H9 (cell line): ENCODE measurements at regions not wholly inside any gene's neighbourhood (a gene's known extent, or its start where the extent isn't known, plus 50 kb on each side); places are given as distances from the start of the nearest gene placed in this dataset.
"Not testable (repeated sequence)": the region's sequence is repeated elsewhere in the genome, so short reads cannot be mapped to it uniquely, and the experiment has no call there.

Source experiments
- DNase-seq: peaks from one replicate; pipeline ENCODE4 v3.0.0-alpha.2; 2017
- H2AFZ ChIP-seq: one replicate; pipeline ENCODE4 v1.6.1; 2013; ENCODE audit warnings: mild to moderate bottlenecking, low read length, control low read depth, moderate library complexity
- H2AK5ac ChIP-seq: 2 replicates; pipeline ENCODE4 v1.6.1; 2013; ENCODE audit warnings: low read length, control low read depth, mixed read lengths; ENCODE audit not compliant: insufficient read length
- H2BK120ac ChIP-seq: one replicate; pipeline ENCODE4 v1.6.1; 2013; ENCODE audit warnings: low read depth, mild to moderate bottlenecking, low read length, control low read depth, inconsistent platforms; ENCODE audit not compliant: poor library complexity, severe bottlenecking
- H2BK12ac ChIP-seq: 2 replicates; pipeline ENCODE4 v1.6.1; 2013; ENCODE audit warnings: low read length, control low read depth, mixed read lengths, low read depth; ENCODE audit not compliant: insufficient read length
- H2BK15ac ChIP-seq: 2 replicates; pipeline ENCODE4 v1.6.1; 2013; ENCODE audit warnings: low read depth, low read length, control low read depth
- H2BK20ac ChIP-seq: one replicate; pipeline ENCODE4 v1.6.1; 2013; ENCODE audit warnings: low read depth, mild to moderate bottlenecking, low read length, control low read depth, inconsistent platforms; ENCODE audit not compliant: poor library complexity, severe bottlenecking
- H2BK5ac ChIP-seq: 2 replicates; pipeline ENCODE4 v1.6.1; 2013; ENCODE audit warnings: low read length, control low read depth, mixed read lengths; ENCODE audit not compliant: insufficient read length
- H3K14ac ChIP-seq: 2 replicates; pipeline ENCODE4 v1.6.1; 2013; ENCODE audit warnings: low read length, control low read depth; ENCODE audit not compliant: insufficient read depth
- H3K18ac ChIP-seq: 2 replicates; pipeline ENCODE4 v1.6.1; 2013; ENCODE audit warnings: low read depth, mild to moderate bottlenecking, mixed read lengths, low read length, control low read depth; ENCODE audit not compliant: insufficient read length
- H3K23ac ChIP-seq: 2 replicates; pipeline ENCODE4 v1.6.1; 2013; ENCODE audit warnings: low read length, control low read depth, mixed read lengths, low read depth; ENCODE audit not compliant: insufficient read length
- H3K23me2 ChIP-seq: 2 replicates; pipeline ENCODE4 v1.6.1; 2013; ENCODE audit warnings: low read depth, mild to moderate bottlenecking, mixed read lengths, low read length, control low read depth; ENCODE audit not compliant: insufficient read length, poor library complexity, severe bottlenecking
- H3K27ac ChIP-seq: 2 replicates; pipeline ENCODE4 v1.5.1; 2013; ENCODE audit warnings: low read length, control low read depth, mixed read lengths, low read depth; ENCODE audit not compliant: insufficient read length
- H3K27me3 ChIP-seq: 2 replicates; pipeline ENCODE4 v1.6.1; 2013; ENCODE audit warnings: low read length, control low read depth, inconsistent platforms; ENCODE audit not compliant: insufficient read depth
- H3K4ac ChIP-seq: 2 replicates; pipeline ENCODE4 v1.6.1; 2013; ENCODE audit warnings: low read depth, mild to moderate bottlenecking, control low read depth, inconsistent platforms, low read length, moderate library complexity
- H3K4me1 ChIP-seq: 2 replicates; pipeline ENCODE4 v1.6.1; 2013; ENCODE audit warnings: low read length, control low read depth, inconsistent platforms; ENCODE audit not compliant: insufficient read depth
- H3K4me2 ChIP-seq: 2 replicates; pipeline ENCODE4 v1.6.1; 2013; ENCODE audit warnings: low read length, control low read depth, mixed read lengths; ENCODE audit not compliant: insufficient read length, insufficient read depth
- H3K56ac ChIP-seq: 2 replicates; pipeline ENCODE4 v1.6.1; 2013; ENCODE audit warnings: low read depth, mild to moderate bottlenecking, mixed read lengths, low read length, control low read depth; ENCODE audit not compliant: insufficient read length
- H3K79me1 ChIP-seq: 2 replicates; pipeline ENCODE4 v1.6.1; 2013; ENCODE audit warnings: low read depth, mild to moderate bottlenecking, moderate library complexity, low read length, control low read depth, inconsistent platforms; ENCODE audit not compliant: insufficient read depth, poor library complexity, severe bottlenecking
- H3K79me2 ChIP-seq: 2 replicates; pipeline ENCODE4 v1.6.1; 2013; ENCODE audit warnings: low read length, control low read depth, inconsistent platforms; ENCODE audit not compliant: insufficient read depth
- H3K9ac ChIP-seq: 2 replicates; pipeline ENCODE4 v1.6.1; 2013; ENCODE audit warnings: low read length, control low read depth, mixed read lengths; ENCODE audit not compliant: insufficient read length; ENCODE audit errors: extremely low read depth
- H3K9me3 ChIP-seq: one replicate; pipeline ENCODE4 v1.6.1; 2013; ENCODE audit warnings: low read depth, low read length, inconsistent platforms; ENCODE audit not compliant: control insufficient read depth
- H3T11ph ChIP-seq: one replicate; pipeline ENCODE4 v1.6.1; 2013; ENCODE audit warnings: mild to moderate bottlenecking, low read length, control low read depth, inconsistent platforms
- H4K20me1 ChIP-seq: one replicate; pipeline ENCODE4 v1.6.1; 2013; ENCODE audit not compliant: control insufficient read depth, insufficient read length, insufficient read depth
- H4K5ac ChIP-seq: 2 replicates; pipeline ENCODE4 v1.6.1; 2013; ENCODE audit warnings: low read depth, mild to moderate bottlenecking, mixed read lengths, low read length, control low read depth; ENCODE audit not compliant: insufficient read length
- H4K8ac ChIP-seq: replicated peaks from 2 replicates; pipeline ENCODE4 v1.6.1; 2013; ENCODE audit warnings: low read length, control low read depth, mixed read lengths, low read depth; ENCODE audit not compliant: insufficient read length
- H4K91ac ChIP-seq: 2 replicates; pipeline ENCODE4 v1.6.1; 2013; ENCODE audit warnings: low read depth, mild to moderate bottlenecking, moderate library complexity, mixed read lengths, low read length, control low read depth; ENCODE audit not compliant: insufficient read length
- H3K27ac Mint-ChIP-seq, 3 experiments: 2 replicates in 2 of 3; 3 replicates in 1 of 3; pipeline ENCODE4 v1.8.0; 2020 to 2021; ENCODE audit warnings: mixed read lengths in 3 of 3, mild to moderate bottlenecking in 1 of 3, moderate library complexity in 1 of 3
- H3K27me3 Mint-ChIP-seq: 2 replicates; pipeline ENCODE4 v1.8.0; 2021; ENCODE audit warnings: low read depth, mild to moderate bottlenecking, moderate library complexity, mixed read lengths
- H3K36me3 Mint-ChIP-seq, 3 experiments: 2 replicates in 2 of 3; 3 replicates in 1 of 3; pipeline ENCODE4 v1.8.0; 2020 to 2021; ENCODE audit warnings: low read depth in 3 of 3, mixed read lengths in 3 of 3; ENCODE audit not compliant: insufficient read depth in 1 of 3
- H3K4me1 Mint-ChIP-seq, 2 experiments: 2 replicates each; pipeline ENCODE4 v1.8.0; 2020; ENCODE audit warnings: mixed read lengths in 2 of 2
- H3K4me3 Mint-ChIP-seq, 2 experiments: 2 replicates in 1 of 2; 3 replicates in 1 of 2; pipeline ENCODE4 v1.8.0; 2020 to 2021; ENCODE audit warnings: mild to moderate bottlenecking in 2 of 2, mixed read lengths in 2 of 2, moderate library complexity in 1 of 2
- H3K9me3 Mint-ChIP-seq, 2 experiments: 2 replicates in 1 of 2; 3 replicates in 1 of 2; pipeline ENCODE4 v1.8.0; 2020; ENCODE audit warnings: mild to moderate bottlenecking in 2 of 2, mixed read lengths in 2 of 2, moderate library complexity in 1 of 2
- WGBS: extraction: QIAGEN DNeasy Blood & Tissue Kit; methylation state at CpG from one replicate; pipeline ENCODE4 v1.1.7; 2013; ENCODE audit warnings: missing lambda C conversion rate, low lambda C conversion rate, mixed read lengths; ENCODE audit not compliant: insufficient read length; ENCODE audit errors: extremely low coverage; 5-methylcytosine and 5-hydroxymethylcytosine counted together

DNA sequence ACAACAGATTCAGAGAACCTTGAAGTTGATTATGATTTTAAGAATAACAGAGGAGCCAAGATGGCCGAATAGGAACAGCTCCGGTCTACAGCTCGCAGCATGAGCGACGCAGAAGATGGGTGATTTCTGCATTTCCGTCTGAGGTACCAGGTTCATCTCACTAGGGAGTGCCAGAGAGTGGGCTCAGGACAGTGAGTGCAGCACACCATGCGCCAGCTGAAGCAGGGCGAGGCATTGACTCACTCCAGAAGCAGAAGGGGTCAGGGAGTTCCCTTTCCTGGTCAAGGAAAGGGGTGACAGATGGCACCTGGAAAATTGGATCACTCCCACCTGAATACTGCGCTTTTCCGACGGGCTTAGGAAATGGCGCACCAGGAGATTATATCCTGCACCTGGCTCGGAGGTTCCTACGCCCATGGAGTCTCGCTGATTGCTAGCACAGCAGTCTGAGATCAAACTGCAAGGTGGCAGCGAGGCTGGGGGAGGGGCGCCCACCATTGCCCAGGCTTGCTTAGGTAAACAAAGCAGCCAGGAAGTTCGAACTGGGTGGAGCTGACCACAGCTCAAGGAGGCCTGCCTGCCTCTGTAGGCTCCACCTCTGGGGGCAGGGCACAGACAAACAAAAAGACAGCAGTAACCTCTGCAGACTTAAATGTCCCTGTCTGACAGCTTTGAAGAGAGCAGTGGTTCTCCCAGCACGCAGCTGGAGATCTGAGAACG is 670.2 kb downstream of the XIRP2 start:
- H3K9me3 ChIP-seq: peaks cover 14% of the 10 kb centered on the region
- not testable (repeated sequence) for H3K4ac ChIP-seq, H3K4me1 Mint-ChIP-seq, H3K27ac ChIP-seq, H3K23me2 ChIP-seq, H3K27ac Mint-ChIP-seq, H3K27me3 ChIP-seq, H3K18ac ChIP-seq, H3K4me3 Mint-ChIP-seq, H3K14ac ChIP-seq, H2BK12ac ChIP-seq, H3T11ph ChIP-seq, H2BK120ac ChIP-seq, H2BK5ac ChIP-seq, H2AK5ac ChIP-seq, H4K8ac ChIP-seq, H4K20me1 ChIP-seq, H3K27me3 Mint-ChIP-seq, H3K4me2 ChIP-seq, H3K79me2 ChIP-seq, DNase-seq, H2BK15ac ChIP-seq, H3K23ac ChIP-seq, H4K5ac ChIP-seq, H3K9ac ChIP-seq, H3K4me1 ChIP-seq, H3K56ac ChIP-seq, H2AFZ ChIP-seq, H4K91ac ChIP-seq, H3K79me1 ChIP-seq, H2BK20ac ChIP-seq
- no CpG with 5 or more reads among the region's 20 CpGs for WGBS
- H3K36me3 Mint-ChIP-seq: peaks cover 47 to 64% (median 56%) of the 10 kb centered on the region in 3 experiments
- H3K9me3 Mint-ChIP-seq: peaks cover 45 to 50% of the 10 kb centered on the region in 2 experiments
